Trophoblast cell (in vitro differentiated cells and primary cell): ENCODE measurements at regions not wholly inside any gene's neighbourhood (a gene's known extent, or its start where the extent isn't known, plus 50 kb on each side); places are given as distances from the start of the nearest gene placed in this dataset.

Source experiments
- DNase-seq, 2 donors: peaks; one replicate each; pipeline ENCODE4 v3.0.0-alpha.2; 2016
- H2AFZ ChIP-seq: 2 replicates; pipeline ENCODE4 v1.6.1; 2013; ENCODE audit warnings: low read length, moderate library complexity, mild to moderate bottlenecking; ENCODE audit not compliant: insufficient read depth, poor library complexity
- H2AK5ac ChIP-seq: 2 replicates; pipeline ENCODE4 v1.6.1; 2013; ENCODE audit warnings: mild to moderate bottlenecking, low read length
- H2BK120ac ChIP-seq: 2 replicates; pipeline ENCODE4 v1.6.1; 2013; ENCODE audit warnings: low read length, mild to moderate bottlenecking, moderate library complexity; ENCODE audit not compliant: insufficient read depth, poor library complexity
- H2BK12ac ChIP-seq: 2 replicates; pipeline ENCODE4 v1.6.1; 2013; ENCODE audit warnings: mild to moderate bottlenecking, low read length, moderate library complexity
- H2BK5ac ChIP-seq: 2 replicates; pipeline ENCODE4 v1.6.1; 2013; ENCODE audit warnings: low read length, low read depth, moderate library complexity, mild to moderate bottlenecking; ENCODE audit not compliant: poor library complexity
- H3K14ac ChIP-seq: 2 replicates; pipeline ENCODE4 v1.6.1; 2013; ENCODE audit warnings: mild to moderate bottlenecking, low read length
- H3K18ac ChIP-seq: 2 replicates; pipeline ENCODE4 v1.6.1; 2013; ENCODE audit warnings: mild to moderate bottlenecking, low read length
- H3K23ac ChIP-seq: 2 replicates; pipeline ENCODE4 v1.6.1; 2013; ENCODE audit warnings: low read length
- H3K27ac ChIP-seq: 2 replicates; pipeline ENCODE4 v1.5.1; 2013; ENCODE audit warnings: low read depth, mild to moderate bottlenecking, inconsistent platforms, low read length, moderate library complexity
- H3K27me3 ChIP-seq: 2 replicates; pipeline ENCODE4 v1.6.1; 2013; ENCODE audit warnings: inconsistent platforms, mild to moderate bottlenecking, low read length, moderate library complexity; ENCODE audit not compliant: insufficient read depth
- H3K36me3 ChIP-seq, 2 experiments: 1 replicate in 1 of 2; 2 replicates in 1 of 2; pipeline ENCODE4 v1.6.1; 2013; ENCODE audit warnings: low read length in 2 of 2, mild to moderate bottlenecking in 2 of 2, moderate library complexity in 1 of 2; ENCODE audit not compliant: insufficient read depth in 2 of 2, control insufficient read depth in 1 of 2
- H3K4ac ChIP-seq: 2 replicates; pipeline ENCODE4 v1.6.1; 2013; ENCODE audit warnings: low read depth, mild to moderate bottlenecking, low read length, moderate library complexity
- H3K4me1 ChIP-seq, 2 experiments: 1 replicate in 1 of 2; 2 replicates in 1 of 2; pipeline ENCODE4 v1.6.1; 2013; ENCODE audit warnings: low read length in 2 of 2, mild to moderate bottlenecking in 2 of 2, moderate library complexity in 1 of 2; ENCODE audit not compliant: insufficient read depth in 2 of 2, control insufficient read depth in 1 of 2
- H3K4me2 ChIP-seq: 2 replicates; pipeline ENCODE4 v1.6.1; 2013; ENCODE audit warnings: inconsistent platforms, mild to moderate bottlenecking, low read length, moderate library complexity
- H3K4me3 ChIP-seq: 2 replicates; pipeline ENCODE4 v1.5.1; 2013; ENCODE audit warnings: mild to moderate bottlenecking, low read depth, low read length, inconsistent platforms
- H3K79me1 ChIP-seq: one replicate; pipeline ENCODE4 v1.6.1; 2013; ENCODE audit warnings: low read length
- H3K79me2 ChIP-seq: 2 replicates; pipeline ENCODE4 v1.6.1; 2013; ENCODE audit warnings: low read length, mild to moderate bottlenecking; ENCODE audit not compliant: control insufficient read depth, insufficient read depth, poor library complexity
- H3K9ac ChIP-seq: 2 replicates; pipeline ENCODE4 v1.6.1; 2013; ENCODE audit warnings: mild to moderate bottlenecking, low read length
- H3K9me3 ChIP-seq: 2 replicates; pipeline ENCODE4 v1.6.1; 2013; ENCODE audit warnings: low read depth, mild to moderate bottlenecking, control low read depth, inconsistent platforms, low read length; ENCODE audit not compliant: insufficient read depth
- H4K12ac ChIP-seq: 2 replicates; pipeline ENCODE4 v1.6.1; 2013; ENCODE audit warnings: low read depth, mild to moderate bottlenecking, low read length, moderate library complexity
- H4K8ac ChIP-seq: 2 replicates; pipeline ENCODE4 v1.6.1; 2013; ENCODE audit warnings: low read depth, mild to moderate bottlenecking, low read length, moderate library complexity
- H4K91ac ChIP-seq: one replicate; pipeline ENCODE4 v1.6.1; 2013; ENCODE audit warnings: low read depth, mild to moderate bottlenecking, low read length, moderate library complexity
- WGBS: extraction: QIAGEN DNeasy Blood & Tissue Kit; methylation state at CpG from one replicate; pipeline ENCODE4 v1.1.7; 2013; ENCODE audit warnings: missing lambda C conversion rate; ENCODE audit not compliant: insufficient read length, insufficient coverage; ENCODE audit errors: extremely low coverage; 5-methylcytosine and 5-hydroxymethylcytosine counted together

DNA sequence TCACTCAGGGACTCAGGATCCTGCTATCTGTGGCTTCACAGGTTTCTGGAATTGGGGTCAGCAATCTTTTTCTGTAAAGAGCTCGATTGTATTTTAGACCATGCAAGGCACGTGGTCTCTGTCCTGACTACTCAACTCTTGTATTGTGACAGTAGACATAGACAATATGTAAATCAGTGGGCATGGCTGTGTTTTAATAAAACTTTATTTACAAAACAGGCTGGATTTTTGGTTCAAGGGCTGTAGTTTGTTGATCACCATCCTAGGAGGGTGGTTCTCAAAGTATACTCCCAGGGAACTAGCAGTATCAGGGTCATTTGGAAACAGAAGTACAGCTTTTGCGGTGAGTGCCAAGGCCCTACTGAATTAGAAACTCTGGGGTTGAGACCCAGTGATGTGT, 108.2 kb upstream of the CRHR1 start:
- H3K4me3 ChIP-seq: no peak overlapping the region
- no peak overlapping the region for H4K8ac ChIP-seq
- H3K9ac ChIP-seq: no peak overlapping the region
- H3K23ac ChIP-seq: no peak overlapping the region
- DNase-seq: no peak
- no peak overlapping the region for H3K27ac ChIP-seq
- H3K18ac ChIP-seq: no peak overlapping the region
- H3K4ac ChIP-seq: no peak overlapping the region
- peaks cover 2% of the 10 kb centered on the region for H3K9me3 ChIP-seq
- no peak overlapping the region for H2BK120ac ChIP-seq
- no peaks in the 10 kb centered on the region for H3K79me2 ChIP-seq
- no peak overlapping the region for H3K14ac ChIP-seq
- no peak overlapping the region for H2AFZ ChIP-seq
- no peaks in the 10 kb centered on the region for H3K36me3 ChIP-seq
- no peak overlapping the region for H4K12ac ChIP-seq
- H3K79me1 ChIP-seq: no peaks in the 10 kb centered on the region
- no peaks in the 10 kb centered on the region for H3K27me3 ChIP-seq
- H2BK12ac ChIP-seq: no peak overlapping the region
- no peaks in the 10 kb centered on the region for H3K4me1 ChIP-seq
- no peak overlapping the region for H2AK5ac ChIP-seq
- WGBS: no CpG with 5 or more reads among the region's 3 CpGs
- H2BK5ac ChIP-seq: no peak overlapping the region
- no peak overlapping the region for H4K91ac ChIP-seq
- H3K4me2 ChIP-seq: no peak overlapping the region

DNA sequence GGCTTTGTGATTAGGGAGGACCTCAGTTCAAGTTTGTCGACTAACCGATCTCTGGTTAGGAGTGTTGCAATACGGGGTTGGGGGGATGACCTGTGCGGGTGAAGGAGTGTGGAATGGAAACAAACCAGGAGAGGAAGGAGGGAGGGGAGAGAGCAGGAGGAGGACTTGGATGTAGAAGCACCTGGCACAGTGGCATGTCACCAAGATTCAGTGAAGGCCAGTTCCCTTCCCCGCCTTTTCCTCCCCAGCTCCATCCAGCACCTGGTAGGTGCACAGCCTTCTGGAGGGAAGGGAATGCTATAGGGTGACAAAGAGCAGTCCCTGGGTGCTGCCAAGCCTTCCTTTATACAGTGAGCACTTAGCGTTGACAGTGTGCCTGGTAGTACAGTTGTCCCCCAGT, 107.4 kb upstream of the CRHR1 start:
- H4K8ac ChIP-seq: no peak overlapping the region
- no peaks in the 10 kb centered on the region for H3K79me1 ChIP-seq
- H3K4me2 ChIP-seq: no peak overlapping the region
- H3K4me3 ChIP-seq: no peak overlapping the region
- no peak overlapping the region for H2AFZ ChIP-seq
- H2BK5ac ChIP-seq: no peak overlapping the region
- no peak overlapping the region for H4K12ac ChIP-seq
- H3K36me3 ChIP-seq: no peaks in the 10 kb centered on the region
- H3K9me3 ChIP-seq: no peaks in the 10 kb centered on the region
- H3K4ac ChIP-seq: no peak overlapping the region
- no peak overlapping the region for H3K9ac ChIP-seq
- no peaks in the 10 kb centered on the region for H3K79me2 ChIP-seq
- no peak overlapping the region for H2AK5ac ChIP-seq
- H3K27ac ChIP-seq: no peak overlapping the region
- H4K91ac ChIP-seq: no peak overlapping the region
- H3K14ac ChIP-seq: no peak overlapping the region
- DNase-seq: no peak
- H3K4me1 ChIP-seq: no peaks in the 10 kb centered on the region
- H3K23ac ChIP-seq: no peak overlapping the region
- no peak overlapping the region for H3K18ac ChIP-seq
- WGBS: no CpG with 5 or more reads among the region's 6 CpGs
- no peak overlapping the region for H2BK12ac ChIP-seq
- no peak overlapping the region for H2BK120ac ChIP-seq
- no peaks in the 10 kb centered on the region for H3K27me3 ChIP-seq

DNA sequence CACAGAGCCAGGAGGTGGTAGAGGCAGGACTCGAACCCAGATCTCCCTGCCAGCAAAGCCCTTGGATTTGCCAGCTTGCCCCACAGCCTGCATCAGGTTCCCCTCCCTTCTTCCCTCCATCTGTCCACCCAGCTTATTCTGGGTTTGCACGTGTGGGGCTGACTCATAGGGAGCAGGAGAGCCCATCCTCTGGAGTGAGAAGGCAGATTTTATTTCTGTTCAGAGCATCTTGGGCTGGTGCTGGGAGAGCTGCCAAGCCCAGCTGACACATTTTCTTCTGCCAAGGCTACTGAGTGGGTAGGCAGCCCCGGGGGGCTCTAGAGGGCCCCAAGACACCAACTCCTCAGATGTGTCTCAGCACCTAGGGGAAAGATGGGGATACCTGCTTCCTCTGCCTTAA, 106.3 kb upstream of the CRHR1 start:
- no peak overlapping the region for H3K4ac ChIP-seq
- no CpG with 5 or more reads among the region's 3 CpGs for WGBS

DNA sequence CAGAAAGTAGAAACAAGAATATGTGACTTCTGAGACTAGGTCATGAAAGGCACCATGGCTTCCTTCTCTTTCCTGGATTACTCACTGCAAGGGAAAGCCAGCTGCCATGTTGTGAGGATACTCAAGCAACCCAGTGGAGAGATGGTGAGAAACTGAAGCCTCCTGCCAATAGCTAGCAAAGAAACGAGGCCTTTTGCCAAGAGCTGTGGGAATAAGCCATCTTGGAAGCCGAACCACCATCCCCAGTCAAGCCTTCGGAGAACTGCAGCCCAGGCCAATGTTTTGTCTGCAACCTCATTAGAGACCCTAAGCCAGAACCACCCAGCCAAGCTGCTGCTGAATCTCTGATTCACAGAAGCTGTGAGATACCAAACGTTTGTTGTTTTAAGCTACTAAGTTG, 104.7 kb upstream of the CRHR1 start:
- no peak overlapping the region for H2BK5ac ChIP-seq
- H3K14ac ChIP-seq: no peak overlapping the region
- no peak overlapping the region for H4K91ac ChIP-seq
- no peak overlapping the region for H2BK12ac ChIP-seq
- H3K4me1 ChIP-seq: no peaks in the 10 kb centered on the region
- no peaks in the 10 kb centered on the region for H3K27me3 ChIP-seq
- H3K4me2 ChIP-seq: no peak overlapping the region
- H2AK5ac ChIP-seq: no peak overlapping the region
- H3K36me3 ChIP-seq: no peaks in the 10 kb centered on the region
- DNase-seq: no peak
- no peaks in the 10 kb centered on the region for H3K9me3 ChIP-seq
- no peaks in the 10 kb centered on the region for H3K79me2 ChIP-seq
- no peak overlapping the region for H4K8ac ChIP-seq
- H3K9ac ChIP-seq: no peak overlapping the region
- no peak overlapping the region for H3K23ac ChIP-seq
- H3K79me1 ChIP-seq: no peaks in the 10 kb centered on the region
- no peak overlapping the region for H2AFZ ChIP-seq
- no peak overlapping the region for H4K12ac ChIP-seq
- H3K27ac ChIP-seq: no peak overlapping the region
- H3K4ac ChIP-seq: no peak overlapping the region
- no peak overlapping the region for H3K4me3 ChIP-seq
- H3K18ac ChIP-seq: no peak overlapping the region
- H2BK120ac ChIP-seq: no peak overlapping the region
- no CpG with 5 or more reads among the region's 4 CpGs for WGBS

More for the DNA sequence above, 106.3 kb upstream of the CRHR1 start:
- H3K4me2 ChIP-seq: no peak overlapping the region
- H3K4me3 ChIP-seq: no peak overlapping the region
- no peaks in the 10 kb centered on the region for H3K4me1 ChIP-seq
- H3K23ac ChIP-seq: no peak overlapping the region
- no peak overlapping the region for H3K9ac ChIP-seq
- H3K36me3 ChIP-seq: no peaks in the 10 kb centered on the region
- no peaks in the 10 kb centered on the region for H3K9me3 ChIP-seq
- no peaks in the 10 kb centered on the region for H3K27me3 ChIP-seq
- H3K79me1 ChIP-seq: no peaks in the 10 kb centered on the region
- H4K91ac ChIP-seq: no peak overlapping the region
- H2AK5ac ChIP-seq: no peak overlapping the region
- H3K27ac ChIP-seq: no peak overlapping the region
- no peak overlapping the region for H2BK12ac ChIP-seq
- no peak overlapping the region for H2AFZ ChIP-seq
- no peak overlapping the region for H2BK120ac ChIP-seq
- H4K8ac ChIP-seq: no peak overlapping the region
- H3K79me2 ChIP-seq: no peaks in the 10 kb centered on the region
- no peak overlapping the region for H3K18ac ChIP-seq
- H2BK5ac ChIP-seq: no peak overlapping the region
- DNase-seq: no peak
- H4K12ac ChIP-seq: no peak overlapping the region
- H3K14ac ChIP-seq: no peak overlapping the region
